Osteocyte (in vitro differentiated cells): ENCODE measurements at regions not wholly inside any gene's neighbourhood (a gene's known extent, or its start where the extent isn't known, plus 50 kb on each side); places are given as distances from the start of the nearest gene placed in this dataset.

Experiments used
- DNase-seq: peaks from one replicate; pipeline ENCODE4 v3.0.0; 2021; ENCODE audit warnings: mixed read lengths; ENCODE audit not compliant: unreplicated experiment; ENCODE audit errors: extremely low spot score
- H3K27ac Mint-ChIP-seq: one replicate; pipeline ENCODE4 v1.8.0; 2021; ENCODE audit warnings: mild to moderate bottlenecking, mixed read lengths; ENCODE audit not compliant: unreplicated experiment
- H3K27me3 Mint-ChIP-seq: one replicate; pipeline ENCODE4 v1.8.0; 2021; ENCODE audit warnings: mixed read lengths; ENCODE audit not compliant: unreplicated experiment
- H3K36me3 Mint-ChIP-seq: one replicate; pipeline ENCODE4 v1.8.0; 2021; ENCODE audit warnings: mixed read lengths; ENCODE audit not compliant: unreplicated experiment
- H3K4me1 Mint-ChIP-seq: one replicate; pipeline ENCODE4 v1.8.0; 2021; ENCODE audit warnings: mixed read lengths; ENCODE audit not compliant: unreplicated experiment
- H3K4me3 Mint-ChIP-seq: one replicate; pipeline ENCODE4 v1.8.0; 2021; ENCODE audit warnings: mild to moderate bottlenecking, moderate library complexity, mixed read lengths; ENCODE audit not compliant: unreplicated experiment
- H3K9me3 Mint-ChIP-seq: one replicate; pipeline ENCODE4 v1.8.0; 2021; ENCODE audit warnings: mixed read lengths; ENCODE audit not compliant: unreplicated experiment
- CTCF ChIP-seq: fragments of 200-600 bp; sonication (generic); IDR thresholded peaks from 2 replicates; pipeline ENCODE4 v1.5.0; 2021; ENCODE audit warnings: antibody characterized with exemption, mild to moderate bottlenecking, moderate library complexity

GRCh38 chr20:39857835-39858234 is 831.2 kb downstream of the MAFB start:
- no peaks in the 10 kb centered on the region for H3K9me3 Mint-ChIP-seq
- H3K4me1 Mint-ChIP-seq, result peaks cover 36% of the 10 kb centered on the region
- no peaks in the 10 kb centered on the region for H3K27me3 Mint-ChIP-seq
- no peaks in the 10 kb centered on the region for H3K36me3 Mint-ChIP-seq
- H3K4me3 Mint-ChIP-seq, result no peak overlapping the region
- H3K27ac Mint-ChIP-seq, result no peak overlapping the region
- DNase-seq, result no peak
- TF ChIP-seq CTCF, result no peak

- Mint-ChIP-seq H3K27ac (no peak overlapping the region), H3K4me3 (no peak overlapping the region)
Observed at GRCh38 chr20:39857187-39857586, 831.8 kb downstream of the MAFB start.

GRCh38 chr20:39855799-39856198 is 833.2 kb downstream of the MAFB start:
- H3K9me3 Mint-ChIP-seq, result no peaks in the 10 kb centered on the region

More at GRCh38 chr20:39857187-39857586, 831.8 kb downstream of the MAFB start:
- no peaks in the 10 kb centered on the region for H3K9me3 Mint-ChIP-seq
- DNase-seq, result no peak
- no peaks in the 10 kb centered on the region for H3K36me3 Mint-ChIP-seq
- H3K27me3 Mint-ChIP-seq, result no peaks in the 10 kb centered on the region
- TF ChIP-seq CTCF, result no peak
- peaks cover 31% of the 10 kb centered on the region for H3K4me1 Mint-ChIP-seq

GRCh38 chr20:39855056-39855455 is 834.0 kb downstream of the MAFB start:
- Mint-ChIP-seq H3K9me3 (no peaks in the 10 kb centered on the region), H3K36me3 (no peaks in the 10 kb centered on the region), H3K27ac (no peak overlapping the region), H3K4me1 (peaks cover 50% of the 10 kb centered on the region), H3K4me3 (no peak overlapping the region), H3K27me3 (no peaks in the 10 kb centered on the region)
- DNase-seq, result no peak
- no peak for TF ChIP-seq CTCF

More at GRCh38 chr20:39855799-39856198, 833.2 kb downstream of the MAFB start:
- no peak overlapping the region for H3K27ac Mint-ChIP-seq
- TF ChIP-seq CTCF, result no peak
- H3K4me1 Mint-ChIP-seq, result peaks cover 42% of the 10 kb centered on the region
- DNase-seq, result no peak
- H3K4me3 Mint-ChIP-seq, result no peak overlapping the region
- no peaks in the 10 kb centered on the region for H3K27me3 Mint-ChIP-seq
- no peaks in the 10 kb centered on the region for H3K36me3 Mint-ChIP-seq

- Mint-ChIP-seq H3K36me3 (no peaks in the 10 kb centered on the region), H3K4me1 (peaks cover 61% of the 10 kb centered on the region), H3K27ac (no peak overlapping the region), H3K9me3 (no peaks in the 10 kb centered on the region), H3K4me3 (no peak overlapping the region), H3K27me3 (no peaks in the 10 kb centered on the region)
- no peak for TF ChIP-seq CTCF
- no peak for DNase-seq
Observed at GRCh38 chr20:39853636-39854035, 835.4 kb downstream of the MAFB start.
